GM19351 (cell line): ENCODE measurements at regions not wholly inside any gene's neighbourhood (a gene's known extent, or its start where the extent isn't known, plus 50 kb on each side); places are given as distances from the start of the nearest gene placed in this dataset.
"Not testable (repeated sequence)": the region's sequence is repeated elsewhere in the genome, so short reads cannot be mapped to it uniquely, and the experiment has no call there.

Experiments used
- ATAC-seq: cut with Tn5 transposase; IDR thresholded peaks from one replicate; pipeline ENCODE4 v1.9.1; 2021; ENCODE audit warnings: mild to moderate bottlenecking, moderate library complexity; ENCODE audit not compliant: unreplicated experiment

DNA sequence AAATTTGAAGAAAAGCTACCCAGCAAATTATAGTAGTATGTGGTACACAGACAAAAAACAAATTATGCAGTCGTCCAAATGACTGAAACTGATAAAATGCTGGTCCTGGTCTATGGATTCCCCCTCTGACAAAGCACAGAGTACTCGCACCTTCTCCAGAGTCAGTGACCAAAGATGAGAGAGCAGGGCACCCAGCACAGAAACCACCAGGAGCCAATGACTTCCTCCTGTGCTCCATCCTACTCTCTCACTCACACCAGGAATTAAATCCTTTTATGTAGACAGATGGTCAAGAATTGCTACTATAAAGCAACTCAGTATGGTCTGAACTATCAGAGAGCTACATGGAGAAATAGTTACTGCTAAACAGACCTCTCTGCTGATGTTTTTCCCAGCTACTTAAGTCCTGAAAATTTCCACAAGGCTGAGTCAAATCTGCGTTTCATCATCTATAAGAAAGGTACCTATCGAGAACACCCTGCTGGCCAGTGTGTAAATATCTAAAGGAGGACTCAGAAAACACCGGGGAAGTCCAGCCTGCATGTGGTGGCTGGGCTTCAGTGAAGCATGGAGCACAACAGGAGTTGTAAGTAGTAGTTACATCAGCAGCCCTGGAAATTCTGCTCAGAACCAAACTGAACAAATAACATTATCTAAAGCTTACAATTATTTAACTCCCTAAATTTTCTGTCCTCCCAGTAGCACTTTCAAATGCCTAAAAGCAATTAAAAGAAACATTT is 84.5 kb upstream of the FBXO28 start:
- ATAC-seq = peak; percentile 95

DNA sequence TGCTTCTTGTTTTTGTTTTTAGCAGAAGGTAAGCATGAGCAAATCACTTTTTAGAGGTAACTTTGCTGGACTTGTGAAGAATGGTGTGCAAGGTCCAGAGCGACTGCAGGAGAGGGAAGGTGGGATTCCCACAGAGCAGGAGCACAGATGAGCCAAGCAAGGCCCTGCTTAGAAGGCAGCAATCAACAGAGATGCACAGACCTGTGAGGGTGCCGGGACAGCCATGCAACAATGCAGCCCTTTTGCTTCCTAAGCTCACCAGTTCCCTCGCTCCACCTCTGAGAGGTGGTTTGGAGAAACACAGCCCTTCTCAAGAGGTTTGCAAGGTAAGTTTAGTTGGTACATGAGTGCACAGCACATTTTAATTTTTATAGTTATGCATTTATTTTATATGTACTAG is 85.1 kb upstream of the FBXO28 start:
- ATAC-seq = not testable (repeated sequence)

DNA sequence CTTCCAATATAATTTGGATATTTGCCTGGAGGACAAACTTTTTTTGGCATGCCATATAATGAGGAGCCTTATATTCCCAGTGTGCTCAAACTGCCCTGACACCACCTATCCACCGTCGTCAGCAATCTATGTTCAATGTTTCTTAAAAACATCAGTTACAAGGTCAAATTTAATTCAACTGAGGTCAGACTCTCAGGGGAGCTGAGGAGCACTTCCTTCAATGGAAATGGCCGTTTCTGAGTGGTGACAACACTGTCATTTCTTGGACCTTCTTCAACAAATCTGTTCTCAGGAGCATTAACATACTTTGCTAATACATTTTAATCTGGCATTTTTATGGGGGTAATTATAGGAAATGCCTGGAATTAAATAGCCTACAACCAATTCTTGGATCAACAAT is 90.8 kb upstream of the FBXO28 start:
- not testable (repeated sequence) for ATAC-seq

DNA sequence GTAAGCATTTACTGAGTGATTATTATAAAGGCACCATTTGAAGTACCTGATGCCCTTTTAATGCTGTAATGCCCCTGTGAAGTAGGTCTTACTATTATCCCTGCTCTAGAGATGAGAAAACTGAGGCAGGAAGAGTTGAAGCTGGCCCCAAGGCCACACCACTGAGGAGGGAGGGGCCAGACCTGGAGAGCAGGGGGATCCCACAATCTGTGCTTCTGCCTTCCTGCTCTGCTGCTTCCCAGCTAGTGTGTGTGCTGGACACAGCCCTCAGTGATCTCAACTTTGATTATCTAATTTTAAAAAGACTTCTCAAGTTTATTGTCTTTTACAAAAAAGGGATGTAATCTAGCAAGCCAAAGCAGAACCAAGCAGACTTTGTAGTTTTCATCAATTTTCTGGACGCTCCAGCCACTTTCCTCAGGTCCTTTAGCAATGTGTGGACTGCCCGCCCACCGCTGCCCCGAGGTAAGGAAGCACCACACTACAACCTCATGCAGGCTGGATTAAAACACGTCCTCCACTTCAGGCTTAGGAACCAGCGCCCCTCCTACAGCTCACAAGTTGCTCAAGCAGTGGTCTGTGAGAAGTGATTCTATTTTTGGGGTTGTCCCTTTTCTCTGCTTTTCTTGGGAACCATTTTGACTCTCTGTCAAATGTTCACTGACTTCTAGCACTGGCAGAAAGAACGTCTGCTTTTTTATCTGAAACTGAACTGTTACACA is 91.5 kb upstream of the FBXO28 start:
- ATAC-seq = not testable (repeated sequence)

DNA sequence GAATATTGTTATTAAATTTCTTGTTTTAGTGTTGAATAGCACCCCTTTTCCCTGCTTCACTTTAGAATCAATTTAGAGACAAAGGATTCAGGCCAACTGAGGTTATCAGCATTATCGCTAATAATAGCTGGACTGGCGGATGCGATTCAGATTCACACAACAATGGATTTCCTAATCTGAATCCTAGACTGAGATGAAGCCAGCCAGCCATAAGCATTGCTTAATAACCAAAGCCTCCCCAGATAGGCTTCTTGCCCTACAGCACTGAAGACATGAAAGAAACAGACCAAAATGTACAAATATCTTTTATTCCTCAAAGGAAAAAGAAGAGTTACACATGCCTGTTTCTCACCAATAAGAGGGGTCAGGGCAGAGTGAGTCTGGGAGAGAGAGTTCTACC is 94.0 kb upstream of the FBXO28 start:
- ATAC-seq = not testable (repeated sequence)

DNA sequence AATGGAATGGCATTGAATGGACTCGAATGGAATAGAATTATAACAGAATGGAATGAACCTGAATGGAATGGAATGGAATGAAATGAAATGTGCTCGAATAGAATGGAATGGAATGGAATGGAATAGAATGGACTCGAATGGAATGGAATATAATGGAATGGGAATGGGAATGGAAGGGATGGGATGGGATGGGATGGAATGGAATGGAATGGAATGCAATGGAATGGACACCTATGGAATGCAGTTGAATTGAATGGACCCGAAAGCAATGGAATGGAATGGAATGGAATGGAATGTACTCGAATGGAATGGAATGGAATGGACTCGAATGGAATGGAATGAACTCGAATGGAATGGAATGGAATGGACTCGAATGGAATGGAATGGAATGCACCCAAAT is 98.1 kb upstream of the FBXO28 start:
- ATAC-seq = not testable (repeated sequence)

DNA sequence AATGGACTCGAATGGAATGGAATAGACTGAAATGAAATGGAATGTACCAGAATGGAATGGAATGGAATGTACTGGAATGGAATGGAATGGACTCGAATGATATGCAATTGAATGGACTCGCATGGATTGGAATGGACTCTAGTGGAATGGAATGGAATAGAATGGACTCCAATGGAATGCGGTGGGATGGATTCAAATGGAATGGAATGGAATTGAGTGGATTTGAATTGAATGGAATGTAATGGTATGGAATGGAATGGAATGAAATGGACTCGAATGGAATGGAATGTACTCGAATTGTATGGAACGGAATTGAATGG is 99.6 kb upstream of the FBXO28 start:
- ATAC-seq = no peak

DNA sequence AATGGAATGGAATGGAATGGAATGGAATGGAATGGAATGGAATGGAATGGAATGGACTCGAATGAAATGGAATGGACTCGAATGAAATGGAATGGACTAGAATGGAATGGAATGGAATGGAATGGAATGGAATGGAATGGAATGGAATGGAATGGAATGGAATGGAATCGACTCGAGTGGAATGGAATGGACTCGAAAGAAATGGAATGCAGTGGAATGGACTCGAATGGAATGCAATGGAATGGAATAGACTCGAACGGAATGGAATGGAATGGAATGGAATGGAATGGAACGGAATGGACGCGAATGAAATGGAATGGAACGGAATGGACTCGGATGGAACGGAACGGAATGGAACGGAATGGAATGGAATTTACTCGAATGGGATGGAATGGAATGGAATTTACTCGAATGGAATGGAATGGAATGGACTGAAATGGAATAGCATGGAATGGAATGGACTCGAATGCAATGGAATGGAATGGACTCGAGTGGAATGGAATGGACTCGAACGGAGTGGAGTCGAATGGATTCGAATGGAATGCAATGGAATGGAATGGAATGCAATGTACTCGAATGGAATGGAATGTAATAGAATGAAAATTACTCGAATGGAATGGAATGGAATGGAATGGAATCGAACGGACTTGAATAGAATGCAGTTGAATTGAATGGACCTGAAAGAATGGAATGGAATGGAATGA is 100.1 kb upstream of the FBXO28 start:
- not testable (repeated sequence) for ATAC-seq

DNA sequence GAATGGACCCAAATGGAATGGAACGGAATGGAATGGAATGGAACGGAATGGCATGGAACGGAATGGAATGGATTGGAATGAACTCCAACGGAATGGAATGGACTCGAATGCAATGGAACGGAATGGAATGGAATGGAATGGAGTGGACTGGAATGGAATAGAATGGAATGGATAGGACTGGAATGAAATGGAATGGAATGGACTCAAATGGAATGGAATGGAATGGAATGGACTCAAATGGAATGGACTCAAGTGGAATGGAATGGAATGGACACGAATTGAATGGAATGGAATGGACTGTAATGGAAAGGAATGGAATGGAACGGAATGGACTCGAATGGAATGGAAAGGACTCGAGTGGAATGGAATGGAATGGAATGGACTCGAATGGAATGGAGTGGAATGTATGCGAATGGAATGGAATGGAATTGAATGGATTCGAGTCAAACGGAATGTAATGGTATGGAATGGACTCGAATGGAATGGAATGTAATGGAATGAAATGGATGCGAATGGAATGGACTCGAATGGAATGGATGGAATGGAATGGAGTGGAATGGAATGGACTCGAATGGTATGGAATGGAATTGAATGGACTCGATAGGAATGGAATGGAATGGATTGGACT is 101.0 kb upstream of the FBXO28 start:
- not testable (repeated sequence) for ATAC-seq

DNA sequence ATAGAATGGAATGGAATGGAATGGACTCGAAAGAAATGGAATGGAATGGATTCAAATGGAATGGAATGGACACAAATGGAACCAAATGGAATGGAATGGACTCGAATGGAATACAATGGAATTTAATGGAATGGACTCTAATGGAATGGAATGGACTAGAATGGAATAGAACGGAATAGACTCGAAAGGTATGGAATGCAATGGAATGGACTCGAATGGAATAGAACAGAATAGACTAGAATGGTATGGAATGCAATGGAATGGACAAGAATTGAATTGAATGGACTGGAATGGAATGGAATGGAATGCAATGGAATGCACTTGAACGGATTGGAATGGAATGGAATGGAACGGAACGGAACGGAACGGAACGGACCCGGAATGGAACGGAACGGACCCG is 101.7 kb upstream of the FBXO28 start:
- not testable (repeated sequence) for ATAC-seq

DNA sequence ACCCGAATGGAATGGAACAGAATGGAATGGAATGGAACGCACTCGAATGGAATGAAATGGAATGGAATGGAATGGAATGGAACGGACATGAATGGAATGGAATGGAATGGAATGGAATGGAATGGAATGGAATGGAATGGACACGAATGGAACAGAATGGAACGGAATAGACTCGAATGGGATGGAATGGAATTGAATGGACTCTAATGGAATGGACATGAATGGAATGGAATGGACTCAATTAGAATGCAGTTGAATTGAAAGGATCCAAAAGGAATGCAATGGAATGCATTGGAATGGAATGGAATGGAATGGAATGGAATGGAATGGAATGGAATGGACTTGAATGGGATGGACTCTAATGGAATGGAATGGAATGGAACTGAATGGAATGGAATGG is 102.2 kb upstream of the FBXO28 start:
- ATAC-seq = not testable (repeated sequence)

DNA sequence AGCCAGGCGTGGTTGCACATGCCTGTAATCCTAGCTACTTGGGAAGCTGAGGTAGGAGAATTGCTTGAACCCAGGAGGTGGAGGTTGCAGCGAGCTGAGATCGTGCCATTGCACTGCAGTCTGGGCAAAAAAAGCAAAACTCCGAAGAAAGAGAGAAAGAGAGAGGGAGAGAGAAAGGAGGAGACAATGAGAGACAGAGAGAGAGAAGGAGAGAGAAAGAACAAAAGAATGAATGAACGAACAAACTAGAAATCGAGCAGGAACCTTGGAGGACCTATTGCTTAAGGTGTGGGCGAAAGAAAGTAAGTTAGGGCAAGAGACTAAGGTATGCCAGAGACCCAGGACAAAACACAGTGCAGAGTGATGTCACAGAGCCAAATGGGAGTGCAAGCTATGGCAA is 102.8 kb upstream of the FBXO28 start:
- not testable (repeated sequence) for ATAC-seq

DNA sequence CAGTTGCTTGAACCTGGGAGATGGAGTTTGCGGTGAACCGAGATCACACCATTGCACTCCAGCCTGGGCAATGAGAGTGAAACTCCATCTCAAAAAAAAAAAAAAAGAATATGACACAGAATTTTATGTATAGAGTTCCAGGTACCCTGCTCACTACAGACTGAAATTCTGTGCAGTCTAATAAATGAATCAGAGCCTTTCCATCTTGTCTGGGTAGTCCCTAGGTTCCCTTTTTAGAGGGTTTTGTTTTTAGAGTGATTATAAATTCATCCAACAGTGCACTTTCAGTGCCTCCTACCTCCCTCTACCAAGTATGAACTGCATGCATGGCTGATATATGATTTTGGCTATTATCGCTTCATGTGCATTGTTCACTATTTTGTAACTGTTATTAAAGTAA is 107.9 kb upstream of the FBXO28 start:
- not testable (repeated sequence) for ATAC-seq

DNA sequence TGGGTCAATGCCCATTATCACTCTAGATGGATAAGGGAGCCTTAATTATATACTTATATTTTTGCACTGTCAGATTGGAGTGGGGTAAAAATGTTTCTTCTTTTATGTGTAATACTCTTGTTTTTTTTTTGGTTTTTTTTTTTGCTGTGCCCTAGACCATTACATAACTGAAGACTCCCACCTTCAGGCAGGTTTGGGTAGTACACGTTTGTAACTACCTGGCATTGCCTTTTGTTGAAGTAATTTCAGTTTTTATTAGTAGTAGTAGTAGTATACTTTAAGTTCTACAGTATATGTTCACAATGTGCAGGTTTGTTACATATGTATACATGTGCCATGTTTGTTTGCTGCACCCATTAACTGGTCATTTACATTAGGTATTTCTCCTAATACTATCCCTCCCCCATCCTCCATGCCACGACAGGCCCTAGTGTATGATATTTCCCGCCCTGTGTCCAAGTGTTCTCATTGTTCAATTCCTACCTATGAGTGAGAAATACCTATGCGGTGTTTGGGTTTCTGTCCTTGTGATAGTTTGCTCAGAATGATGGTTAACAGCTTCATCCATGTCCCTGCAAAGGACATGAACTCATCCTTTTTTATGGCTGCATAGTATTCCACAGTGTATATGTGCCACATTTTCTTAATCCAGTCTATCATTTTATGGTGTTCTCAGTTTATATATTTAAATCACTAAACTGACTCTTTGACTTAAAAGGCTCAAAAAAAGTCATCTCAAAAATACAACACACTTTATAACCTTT is 109.2 kb upstream of the FBXO28 start:
- not testable (repeated sequence) for ATAC-seq

DNA sequence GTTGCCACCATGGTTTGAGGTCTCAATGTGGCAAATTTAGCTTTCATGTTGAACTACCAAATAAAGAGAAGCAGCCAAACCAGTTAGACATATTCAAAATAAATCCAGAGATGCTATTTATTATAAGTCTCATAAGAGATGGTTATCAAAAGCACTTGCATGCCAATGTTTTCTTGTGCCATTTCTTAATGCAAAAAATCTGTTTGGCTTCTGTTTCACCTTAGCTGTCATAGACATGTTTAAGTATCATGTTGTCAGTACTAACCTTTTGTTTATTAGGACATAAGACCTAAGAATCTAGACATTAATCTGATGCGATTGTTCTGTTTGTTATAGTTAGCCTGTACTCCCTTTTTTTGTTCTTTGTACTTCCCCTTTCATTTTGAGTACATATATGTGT is 110.0 kb upstream of the FBXO28 start:
- ATAC-seq = not testable (repeated sequence)

DNA sequence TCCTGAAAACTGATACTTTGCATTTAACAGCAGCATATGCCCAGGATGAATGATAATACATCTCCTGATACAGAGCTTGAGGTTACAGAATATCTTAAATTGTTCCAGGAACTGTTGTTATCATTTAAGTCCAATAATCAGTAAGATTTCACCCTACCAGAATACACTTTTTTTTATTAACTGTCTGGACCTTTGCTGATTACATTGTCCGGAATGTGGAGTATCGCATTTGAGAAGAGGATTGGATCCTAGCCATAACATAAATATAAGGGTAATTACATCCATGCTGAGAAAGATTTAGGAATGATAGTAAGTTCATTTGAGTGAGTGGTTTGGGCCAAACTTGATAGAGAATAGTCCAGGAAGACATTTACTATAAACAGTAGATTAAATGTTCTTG is 112.2 kb upstream of the FBXO28 start:
- not testable (repeated sequence) for ATAC-seq

DNA sequence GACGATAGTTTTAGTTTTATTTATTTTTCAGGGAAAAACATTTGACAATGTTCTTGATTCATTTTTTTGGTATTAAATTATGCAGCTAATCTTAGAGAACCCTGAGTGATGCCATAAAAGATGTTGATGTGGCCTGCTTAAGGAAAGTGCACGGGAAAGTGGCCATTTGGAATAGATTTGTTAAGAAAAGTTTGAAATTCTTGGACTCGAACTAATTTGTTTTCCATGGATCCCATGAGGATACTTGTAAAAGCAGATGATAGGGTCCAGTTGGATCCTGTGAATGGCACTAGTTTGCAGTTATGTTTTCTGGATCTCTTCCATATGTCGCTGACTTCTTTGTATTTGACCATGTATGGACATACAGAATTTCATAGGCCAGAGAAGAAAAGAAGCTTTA is 114.2 kb upstream of the FBXO28 start:
- ATAC-seq = not testable (repeated sequence)

DNA sequence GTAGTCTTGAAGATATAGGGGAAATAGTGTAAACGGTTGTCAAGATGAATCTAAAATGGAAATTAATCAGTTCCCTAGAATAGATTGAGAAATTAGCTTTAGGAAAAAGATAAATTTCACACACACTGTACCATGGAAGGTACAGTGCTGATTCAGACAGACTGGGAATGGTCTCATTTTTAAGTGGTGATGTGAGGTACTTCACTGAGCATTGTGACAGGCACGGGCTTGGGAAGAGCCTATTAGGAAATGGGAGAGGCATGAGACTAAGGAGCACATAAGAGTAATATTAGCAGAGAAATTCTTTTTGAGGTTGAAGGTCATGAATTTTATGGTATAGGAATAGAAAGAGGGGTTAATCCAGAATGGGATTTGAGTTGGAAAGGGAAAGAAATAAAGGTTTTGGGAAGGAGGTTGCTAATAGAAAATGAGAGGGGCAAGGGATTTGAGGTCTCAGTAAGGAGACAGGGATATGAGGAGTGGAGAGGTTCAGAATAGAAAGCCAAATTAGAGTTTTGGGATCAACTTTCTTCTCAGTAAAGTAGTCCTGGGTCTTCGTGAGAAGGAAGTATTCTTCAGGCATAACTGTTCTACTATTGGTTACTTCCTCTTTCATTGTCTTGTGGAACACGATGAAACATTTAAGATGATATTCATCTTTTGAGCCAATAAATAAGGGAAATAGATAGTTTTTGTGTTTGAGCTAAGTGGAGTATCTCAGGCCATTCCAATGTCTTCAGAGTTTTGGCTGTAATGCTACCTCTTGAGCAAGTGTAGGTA is 115.0 kb upstream of the FBXO28 start:
- ATAC-seq = not testable (repeated sequence)

DNA sequence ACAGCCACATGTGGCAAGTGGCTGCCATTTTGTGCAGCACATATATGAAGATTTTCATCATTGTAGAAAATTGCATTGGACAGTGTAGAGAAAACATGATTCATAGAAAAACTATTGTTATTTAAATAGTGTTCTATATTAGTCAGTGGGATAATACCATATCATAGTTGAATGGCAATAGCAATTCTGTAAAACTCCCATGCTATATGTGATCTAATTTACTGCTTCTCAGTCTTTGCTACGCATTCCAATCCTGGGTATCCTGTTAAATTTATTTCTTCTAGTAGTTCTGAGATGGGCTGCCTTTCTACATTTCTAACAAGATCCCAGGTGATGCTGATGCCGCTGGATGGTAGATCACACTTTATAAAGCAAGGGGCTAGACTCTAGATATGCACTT is 117.5 kb upstream of the FBXO28 start:
- not testable (repeated sequence) for ATAC-seq
